IMR-90 (cell line): ENCODE measurements at regions not wholly inside any gene's neighbourhood (a gene's known extent, or its start where the extent isn't known, plus 50 kb on each side); places are given as distances from the start of the nearest gene placed in this dataset.

Experiments
- ATAC-seq: fragments of 200-7000 bp; cut with Tn5 transposase; 2 replicates; pipeline ENCODE4 v1.9.1; 2020; ENCODE audit warnings: low read depth, mild to moderate bottlenecking, moderate library complexity
- BruUV-seq: library from RNA; stranded (reverse); fragments of 400-500 nt; replicated peaks from 2 replicates; lab custom pipeline; 2021; lab: Mats Ljungman, UMichigan
- CTCF ChIA-PET: fragments of 300-600 bp; formaldehyde crosslinking; extraction: SDS; loops from one replicate; lab custom pipeline; 2021; ENCODE audit warnings: antibody characterized with exemption; lab: Yijun Ruan, JAX
- POLR2A ChIA-PET: fragments of 300-600 bp; sonication (Branson Sonifier 250); formaldehyde crosslinking; loops from one replicate; lab custom pipeline; 2022; ENCODE audit warnings: antibody characterized with exemption; ENCODE audit not compliant: unreplicated experiment; lab: Charles Lee
- DNase-seq: peaks from one replicate; pipeline ENCODE4 v3.0.0; 2013
- H2AFZ ChIP-seq: replicated peaks from 2 replicates; pipeline ENCODE3; 2013; ENCODE audit warnings: low read length, mild to moderate bottlenecking; ENCODE audit not compliant: poor library complexity
- H2AK5ac ChIP-seq: 2 replicates; pipeline ENCODE4 v1.6.1; 2013; ENCODE audit warnings: low read depth, low read length, inconsistent platforms
- H2AK9ac ChIP-seq: replicated peaks from 2 replicates; pipeline ENCODE3; 2013; ENCODE audit warnings: mild to moderate bottlenecking, low read depth, low read length, moderate library complexity; ENCODE audit not compliant: poor library complexity
- H2BK120ac ChIP-seq: 2 replicates; pipeline ENCODE4 v1.6.1; 2013; ENCODE audit warnings: low read depth, low read length, inconsistent platforms
- H2BK15ac ChIP-seq: 3 replicates; pipeline ENCODE4 v1.6.1; 2013; ENCODE audit warnings: low read depth, low read length, inconsistent platforms
- H2BK20ac ChIP-seq: 2 replicates; pipeline ENCODE4 v1.6.1; 2013; ENCODE audit warnings: low read depth, mild to moderate bottlenecking, inconsistent platforms, low read length, moderate library complexity
- H2BK5ac ChIP-seq: 2 replicates; pipeline ENCODE4 v1.6.1; 2013; ENCODE audit warnings: mild to moderate bottlenecking, low read depth, low read length, inconsistent platforms; ENCODE audit not compliant: poor library complexity, severe bottlenecking
- H3K14ac ChIP-seq: replicated peaks from 2 replicates; pipeline ENCODE4 v1.6.1; 2013; ENCODE audit warnings: low read depth, low read length, inconsistent platforms
- H3K18ac ChIP-seq: 2 replicates; pipeline ENCODE4 v1.6.1; 2013; ENCODE audit warnings: low read depth, low read length, control low read depth
- H3K23ac ChIP-seq: 2 replicates; pipeline ENCODE4 v1.6.1; 2013; ENCODE audit warnings: low read depth, low read length, inconsistent platforms
- H3K27ac ChIP-seq: 2 replicates; pipeline ENCODE4 v1.5.1; 2013; ENCODE audit warnings: mild to moderate bottlenecking, control low read depth, low read length; ENCODE audit not compliant: insufficient read depth
- H3K27me3 ChIP-seq: 2 replicates; pipeline ENCODE4 v1.6.1; 2013; ENCODE audit warnings: low read length; ENCODE audit not compliant: control insufficient read depth, insufficient read depth
- H3K36me3 ChIP-seq: 2 replicates; pipeline ENCODE4 v1.6.1; 2013; ENCODE audit warnings: low read length, mixed read lengths; ENCODE audit not compliant: control insufficient read depth, insufficient read depth
- H3K4ac ChIP-seq: 2 replicates; pipeline ENCODE4 v1.6.1; 2013; ENCODE audit warnings: low read depth, low read length, inconsistent platforms
- H3K4me1 ChIP-seq: 2 replicates; pipeline ENCODE4 v1.6.1; 2013; ENCODE audit warnings: low read length, mixed read lengths; ENCODE audit not compliant: control insufficient read depth, insufficient read depth
- H3K4me2 ChIP-seq: 2 replicates; pipeline ENCODE4 v1.6.1; 2013; ENCODE audit warnings: low read depth, mild to moderate bottlenecking, control low read depth, low read length, moderate library complexity
- H3K4me3 ChIP-seq: 2 replicates; pipeline ENCODE4 v1.5.1; 2013; ENCODE audit warnings: low read depth, mild to moderate bottlenecking, control low read depth, low read length, moderate library complexity; ENCODE audit not compliant: insufficient read depth
- H3K56ac ChIP-seq: 2 replicates; pipeline ENCODE4 v1.6.1; 2013; ENCODE audit warnings: low read length, inconsistent platforms; ENCODE audit not compliant: insufficient read depth; ENCODE audit errors: extremely low read depth
- H3K79me1 ChIP-seq, 2 experiments: 2 replicates each; pipeline ENCODE4 v1.6.1; 2013; ENCODE audit warnings: low read length in 2 of 2, inconsistent platforms in 1 of 2, low read depth in 1 of 2
- H3K9ac ChIP-seq: 2 replicates; pipeline ENCODE4 v1.6.1; 2013; ENCODE audit warnings: low read depth, low read length, control low read depth
- H3K9me1 ChIP-seq: 2 replicates; pipeline ENCODE4 v1.6.1; 2013; ENCODE audit warnings: low read length, inconsistent platforms; ENCODE audit not compliant: insufficient read depth
- H3K9me3 ChIP-seq: 2 replicates; pipeline ENCODE4 v1.6.1; 2013; ENCODE audit warnings: low read length; ENCODE audit not compliant: control insufficient read depth, insufficient read depth
- H4K20me1 ChIP-seq: 2 replicates; pipeline ENCODE4 v1.6.1; 2013; ENCODE audit warnings: low read length, inconsistent platforms; ENCODE audit not compliant: insufficient read depth
- H4K5ac ChIP-seq: 2 replicates; pipeline ENCODE4 v1.6.1; 2013; ENCODE audit warnings: mild to moderate bottlenecking, low read depth, low read length, control low read depth
- H4K8ac ChIP-seq, 2 experiments: 2 replicates each; pipeline ENCODE4 v1.6.1; 2013; ENCODE audit warnings: low read depth in 2 of 2, low read length in 2 of 2, control low read depth in 1 of 2, inconsistent platforms in 1 of 2
- H4K91ac ChIP-seq: 2 replicates; pipeline ENCODE4 v1.6.1; 2013; ENCODE audit warnings: low read depth, low read length, inconsistent platforms; ENCODE audit not compliant: insufficient read depth
- BHLHE40 ChIP-seq: fragments of 150-350 bp; IDR thresholded peaks from 2 replicates; pipeline ENCODE4 v1.6.1; 2016; ENCODE audit warnings: mild to moderate bottlenecking, low read depth, low read length
- CEBPB ChIP-seq: IDR thresholded peaks from 2 replicates; pipeline ENCODE4 v1.6.1; 2012; ENCODE audit warnings: low read depth, low read length, improper control_type of control experiment
- CHD1 ChIP-seq: IDR thresholded peaks from 2 replicates; pipeline ENCODE4 v1.6.1; 2012; ENCODE audit warnings: low read depth, low read length, improper control_type of control experiment
- MAZ ChIP-seq: IDR thresholded peaks from 2 replicates; pipeline ENCODE4 v1.6.1; 2012; ENCODE audit warnings: low read depth, mild to moderate bottlenecking, low read length, improper control_type of control experiment, moderate library complexity, borderline replicate concordance
- POLR2A ChIP-seq: IDR thresholded peaks from 2 replicates; pipeline ENCODE4 v1.6.1; 2012; ENCODE audit warnings: mild to moderate bottlenecking, low read depth, low read length
- SMC3 ChIP-seq: fragments of 150-350 bp; IDR thresholded peaks from 2 replicates; pipeline ENCODE4 v1.6.1; 2016; ENCODE audit warnings: low read depth, mild to moderate bottlenecking, antibody characterized with exemption, low read length, moderate library complexity
- WGBS, 2 experiments: methylation state at CpG; one replicate each; pipeline versions ENCODE4 v1.1.5 to v1.1.7; 2013; ENCODE audit warnings: missing lambda C conversion rate in 2 of 2; ENCODE audit not compliant: insufficient read length in 1 of 2; ENCODE audit errors: extremely low coverage in 2 of 2; 5-methylcytosine and 5-hydroxymethylcytosine counted together
- dilution Hi-C: fragments of 300-500 bp; cut with HindIII; formaldehyde crosslinking; loops from one replicate; pipeline ENCODE4 v1.14.3; 2018; ENCODE audit warnings: low sequenced_read_pairs; ENCODE audit not compliant: unreplicated experiment
- in situ Hi-C: fragments of 300-500 bp; cut with MboI; formaldehyde crosslinking; loops from 3 replicates; pipeline ENCODE4 v1.14.3; 2019; ENCODE audit warnings: low sequenced_read_pairs, inconsistent platforms, mixed read lengths
- intact Hi-C: fragments of 100-400 bp; cut with micrococcal nuclease; formaldehyde crosslinking; loops from 2 replicates; pipeline ENCODE4 v1.10.0; 2022
- TF ChIP-seq, protein P1 (sequence below): fragments of 150-350 bp; IDR thresholded peaks from 2 replicates; pipeline ENCODE4 v1.6.1; 2016; ENCODE audit warnings: low read depth, mild to moderate bottlenecking, low read length, moderate library complexity, borderline replicate concordance

DNA sequence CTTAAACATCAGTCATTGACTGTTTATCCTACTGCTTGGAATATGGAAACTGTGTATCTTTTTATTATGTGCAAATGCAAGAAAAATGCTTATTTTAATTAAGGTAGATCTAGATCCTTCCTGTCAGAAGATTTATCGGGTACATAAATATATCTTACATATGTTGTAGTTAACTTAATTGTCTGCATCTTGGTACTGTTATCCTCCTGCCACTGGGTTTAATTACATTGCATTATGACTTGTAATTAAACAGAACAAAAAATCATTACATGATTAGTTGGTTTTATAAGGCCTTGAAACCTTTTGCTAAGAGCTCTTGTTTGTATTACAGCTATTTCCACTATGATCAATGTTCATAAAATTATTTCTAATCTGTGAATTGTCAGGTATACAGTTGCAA, 211.2 kb downstream of the PTGER3 start:
- DNase-seq (no peak), ATAC-seq (no peak)
- H2AK5ac ChIP-seq, result no peak overlapping the region
- no peak overlapping the region for H2BK5ac ChIP-seq
- H3K18ac ChIP-seq, result no peak overlapping the region
- dilution Hi-C loops (no loop called here), intact Hi-C loops (no loop called here), in situ Hi-C loops (no loop called here)
- no peak overlapping the region for H2BK120ac ChIP-seq
- H3K9me1 ChIP-seq, result no peaks in the 10 kb centered on the region
- no peak overlapping the region for H2AFZ ChIP-seq
- H3K23ac ChIP-seq, result no peak overlapping the region
- no peak overlapping the region for H3K9ac ChIP-seq
- H2AK9ac ChIP-seq, result no peak overlapping the region
- BruUV-seq, result no TSS peak
- no peak overlapping the region for H4K5ac ChIP-seq
- no peaks in the 10 kb centered on the region for H3K79me1 ChIP-seq
- H3K56ac ChIP-seq, result no peak overlapping the region
- POLR2A ChIA-PET, result no interaction called here
- H2BK20ac ChIP-seq, result no peak overlapping the region
- TF ChIP-seq SMC3, result no peak
- TF ChIP-seq MAZ, result no peak
- TF ChIP-seq, protein P1, sequence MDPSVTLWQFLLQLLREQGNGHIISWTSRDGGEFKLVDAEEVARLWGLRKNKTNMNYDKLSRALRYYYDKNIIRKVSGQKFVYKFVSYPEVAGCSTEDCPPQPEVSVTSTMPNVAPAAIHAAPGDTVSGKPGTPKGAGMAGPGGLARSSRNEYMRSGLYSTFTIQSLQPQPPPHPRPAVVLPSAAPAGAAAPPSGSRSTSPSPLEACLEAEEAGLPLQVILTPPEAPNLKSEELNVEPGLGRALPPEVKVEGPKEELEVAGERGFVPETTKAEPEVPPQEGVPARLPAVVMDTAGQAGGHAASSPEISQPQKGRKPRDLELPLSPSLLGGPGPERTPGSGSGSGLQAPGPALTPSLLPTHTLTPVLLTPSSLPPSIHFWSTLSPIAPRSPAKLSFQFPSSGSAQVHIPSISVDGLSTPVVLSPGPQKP, result no peak
- no peak for TF ChIP-seq CEBPB
- TF ChIP-seq BHLHE40, result no peak
- no peak for TF ChIP-seq CHD1
- no peak for TF ChIP-seq POLR2A
- H3K9me3 ChIP-seq, result no peaks in the 10 kb centered on the region; the same call in 1 of the 2 replicates
- H4K91ac ChIP-seq, result no peak overlapping the region
- H4K20me1 ChIP-seq, result no peaks in the 10 kb centered on the region
- no CpG with 5 or more reads among the region's 1 CpG for WGBS, 2 experiments
- no peak overlapping the region for H3K4me3 ChIP-seq
- H4K8ac ChIP-seq, result no peak overlapping the region
- H3K36me3 ChIP-seq, result no peaks in the 10 kb centered on the region
- no peaks in the 10 kb centered on the region for H3K4me1 ChIP-seq
- H3K27me3 ChIP-seq, result no peaks in the 10 kb centered on the region
- no peak overlapping the region for H3K4ac ChIP-seq
- CTCF ChIA-PET, result no interaction called here
- no peak overlapping the region for H3K4me2 ChIP-seq
- no peak overlapping the region for H3K27ac ChIP-seq
- H3K14ac ChIP-seq, result no peak overlapping the region
- no peak overlapping the region for H2BK15ac ChIP-seq
